ENCODE measurements at regions not wholly inside any gene's neighbourhood (a gene's known extent, or its start where the extent isn't known, plus 50 kb on each side); places are given as distances from the start of the nearest gene placed in this dataset.

- Histone ChIP-seq H3K27ac (no peak overlapping the region), H3K4me3 (no peak overlapping the region), H3K4me1 (no peaks in the 10 kb centered on the region), H3K36me3 (no peaks in the 10 kb centered on the region), H3K27me3 (no peaks in the 10 kb centered on the region), H3K9me3 (no peaks in the 10 kb centered on the region)
- no peak for TF ChIP-seq CTCF (IDR thresholded peaks at IDR 0.05)
- 34 to 56% methylated on average over 2 of the region's 2 CpGs for WGBS, 2 donors
- intact Hi-C loops (cut with DNase I) = no loop called here
- ATAC-seq (peak in 1 of 8 donors; percentile 39), DNase-seq (no peak)
These were observed 99.8 kb upstream of the B3GAT2 start for GRCh38 chr6:71056656-71057055.

GRCh38 chr6:71066153-71066552 is 109.3 kb upstream of the B3GAT2 start:
- H3K4me1 ChIP-seq = peaks cover 0 to 10% (median 0%) of the 10 kb centered on the region in 9 donors
- WGBS, 2 donors = 85 to 97% methylated on average over 1 of the region's 1 CpG

GRCh38 chr6:71067816-71068215 is 111.0 kb upstream of the B3GAT2 start:
- intact Hi-C loops (cut with DNase I) = no loop called here
- no peak for TF ChIP-seq CTCF (IDR thresholded peaks at IDR 0.05)
- Histone ChIP-seq H3K4me3 (no peak overlapping the region), H3K9me3 (peaks cover 0 to 6% (median 0%) of the 10 kb centered on the region in 11 donors), H3K27ac (no peak overlapping the region), H3K27me3 (no peaks in the 10 kb centered on the region), H3K36me3 (no peaks in the 10 kb centered on the region), H3K4me1 (peaks cover 0 to 16% (median 0%) of the 10 kb centered on the region in 9 donors)
- WGBS, 2 donors = 87 to 90% methylated on average over 5 of the region's 5 CpGs
- ATAC-seq = no peak
- DNase-seq = no peak

More at GRCh38 chr6:71066153-71066552, 109.3 kb upstream of the B3GAT2 start:
- intact Hi-C loops (cut with DNase I) = no loop called here
- peaks cover 0 to 13% (median 0%) of the 10 kb centered on the region in 11 donors for H3K9me3 ChIP-seq
- H3K4me3 ChIP-seq = no peak overlapping the region
- no peaks in the 10 kb centered on the region for H3K36me3 ChIP-seq
- no peak overlapping the region for H3K27ac ChIP-seq
- no peaks in the 10 kb centered on the region for H3K27me3 ChIP-seq
- ATAC-seq = no peak
- TF ChIP-seq CTCF (IDR thresholded peaks at IDR 0.05) = no peak
- no peak for DNase-seq

GRCh38 chr6:71072508-71072907 is 115.6 kb upstream of the B3GAT2 start:
- ATAC-seq (peak in 6 of 8 donors; percentile 42 to 78 (median 64)), DNase-seq (no peak)
- H3K36me3 ChIP-seq = no peaks in the 10 kb centered on the region
- no peaks in the 10 kb centered on the region for H3K27me3 ChIP-seq
- 56 to 61% methylated on average over 3 of the region's 3 CpGs for WGBS, 2 donors
- no peak for TF ChIP-seq CTCF (IDR thresholded peaks at IDR 0.05)
- H3K4me3 ChIP-seq = no peak overlapping the region
- H3K4me1 ChIP-seq = peaks cover 0 to 16% (median 0%) of the 10 kb centered on the region in 9 donors
- H3K27ac ChIP-seq = no peak overlapping the region
- intact Hi-C loops (cut with DNase I) = loop anchor here in 1 of 10 donors (5.0 to 10.0 kb wide), 2 partner anchors 275 to 442 kb away; no protein-coding TSS in a partner anchor
- peaks cover 0 to 11% (median 2%) of the 10 kb centered on the region in 11 donors for H3K9me3 ChIP-seq
